ENCODE measurements at regions not wholly inside any gene's neighbourhood (a gene's known extent, or its start where the extent isn't known, plus 50 kb on each side); places are given as distances from the start of the nearest gene placed in this dataset.
"Not testable (repeated sequence)": the region's sequence is repeated elsewhere in the genome, so short reads cannot be mapped to it uniquely, and the experiment has no call there.

DNA sequence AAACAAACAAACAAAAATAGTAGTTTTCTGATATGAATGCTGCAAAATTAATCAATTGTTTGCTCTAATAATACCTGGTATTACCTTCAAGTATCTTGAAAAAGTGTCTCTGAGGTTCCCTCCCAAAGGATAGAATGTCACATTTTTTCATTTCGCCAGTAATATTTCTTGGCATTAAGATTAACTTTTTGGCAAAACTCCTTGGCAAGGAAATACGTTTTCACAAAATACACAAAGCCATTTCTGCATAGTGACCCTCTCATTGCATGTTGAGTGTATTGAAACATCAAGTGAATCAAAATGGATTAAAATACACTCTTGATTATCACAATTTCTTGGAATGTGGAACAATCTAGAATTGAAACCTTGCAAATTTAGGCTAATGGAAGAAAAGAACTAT is 230.5 kb downstream of the ATPSCKMT start:
- no peak overlapping the region for H3K4me3 ChIP-seq (ENCODE audit: low read depth, low read length)
- no peak for TF ChIP-seq CTCF (IDR thresholded peaks at IDR 0.05; ENCODE audit: low read depth, low read length)
- DNase-seq (ENCODE audit: low read depth, low spot score), result no peak
- in situ Hi-C loops (cut with HindIII; ENCODE audit: low sequenced_read_pairs), result no loop called here

- no peak overlapping the region for H3K4me3 ChIP-seq (ENCODE audit: low read depth, low read length)
- in situ Hi-C loops (cut with HindIII; ENCODE audit: low sequenced_read_pairs), result no loop called here
- DNase-seq (ENCODE audit: low read depth, low spot score), result peak; percentile 86
- no peak for TF ChIP-seq CTCF (IDR thresholded peaks at IDR 0.05; ENCODE audit: low read depth, low read length)
Observed at GRCh38 chr5:10018201-10019069, 231.3 kb downstream of the ATPSCKMT start.

GRCh38 chr5:10017786-10018185 is 231.9 kb downstream of the ATPSCKMT start:
- TF ChIP-seq CTCF (IDR thresholded peaks at IDR 0.05; ENCODE audit: low read depth, low read length), result no peak
- in situ Hi-C loops (cut with HindIII; ENCODE audit: low sequenced_read_pairs), result no loop called here
- DNase-seq (ENCODE audit: low read depth, low spot score), result no peak
- H3K4me3 ChIP-seq (ENCODE audit: low read depth, low read length), result no peak overlapping the region

DNA sequence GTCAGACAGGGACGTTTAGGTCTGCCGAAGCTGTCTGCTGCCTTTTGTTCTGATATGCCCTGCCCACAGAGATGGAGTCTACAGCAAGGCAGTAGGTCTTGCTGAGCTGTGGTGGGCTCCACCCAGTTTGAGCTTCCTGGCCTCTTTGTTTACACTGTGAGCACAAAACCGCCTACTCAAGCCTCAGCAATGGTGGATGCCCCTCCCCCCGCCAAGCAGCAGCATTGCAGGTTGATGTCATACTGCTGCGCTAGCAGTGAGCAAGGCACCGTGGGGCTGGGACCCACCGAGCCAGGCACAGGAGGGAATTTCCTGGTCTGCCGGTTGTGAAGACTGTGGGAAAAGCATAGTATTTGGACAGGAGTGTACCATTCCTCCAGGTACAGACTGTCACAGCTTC is 233.1 kb downstream of the ATPSCKMT start:
- DNase-seq (ENCODE audit: low read depth, low spot score), result peak; percentile 67
- H3K4me3 ChIP-seq (ENCODE audit: low read depth, low read length); in situ Hi-C loops (cut with HindIII; ENCODE audit: low sequenced_read_pairs): not testable (repeated sequence)

GRCh38 chr5:10015681-10016080 is 234.0 kb downstream of the ATPSCKMT start:
- H3K4me3 ChIP-seq (ENCODE audit: low read depth, low read length); DNase-seq (ENCODE audit: low read depth, low spot score); in situ Hi-C loops (cut with HindIII; ENCODE audit: low sequenced_read_pairs): not testable (repeated sequence)

DNA sequence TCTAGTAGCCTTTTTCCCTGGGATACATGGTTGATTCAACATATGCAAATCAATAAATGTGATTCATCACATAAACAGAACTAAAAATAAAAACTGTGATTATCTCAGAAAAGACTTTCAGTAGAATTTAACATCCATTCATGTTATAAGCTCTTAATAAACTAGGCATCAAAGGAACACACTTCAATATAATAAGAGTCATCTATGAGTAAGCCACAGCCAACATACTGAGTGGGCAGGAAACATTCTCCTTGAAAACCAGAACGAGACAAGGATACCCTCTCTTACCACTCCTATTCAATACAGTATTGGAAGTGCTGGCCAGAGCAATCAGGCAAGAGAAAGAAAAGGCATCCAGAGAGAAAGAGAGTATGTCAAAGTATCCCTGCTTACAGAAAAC is 239.9 kb downstream of the ATPSCKMT start:
- TF ChIP-seq CTCF (IDR thresholded peaks at IDR 0.05; ENCODE audit: low read depth, low read length), result no peak
- in situ Hi-C loops (cut with HindIII; ENCODE audit: low sequenced_read_pairs), result no loop called here
- H3K4me3 ChIP-seq (ENCODE audit: low read depth, low read length), result no peak overlapping the region
- DNase-seq (ENCODE audit: low read depth, low spot score), result no peak

- DNase-seq (ENCODE audit: low read depth, low spot score), result no peak
- no peak for TF ChIP-seq CTCF (IDR thresholded peaks at IDR 0.05; ENCODE audit: low read depth, low read length)
Observed at GRCh38 chr5:9987101-9987500, 262.6 kb downstream of the ATPSCKMT start.

More at GRCh38 chr5:9987101-9987500, 262.6 kb downstream of the ATPSCKMT start:
- H3K4me3 ChIP-seq (ENCODE audit: low read depth, low read length), result no peak overlapping the region
- in situ Hi-C loops (cut with HindIII; ENCODE audit: low sequenced_read_pairs), result no loop called here

Data from astrocyte of the spinal cord (primary cell).